Panc1 (cell line): ENCODE measurements at regions not wholly inside any gene's neighbourhood (a gene's known extent, or its start where the extent isn't known, plus 50 kb on each side); places are given as distances from the start of the nearest gene placed in this dataset.

ENCODE experiments used
- ATAC-seq: fragments of 200-7000 bp; cut with Tn5 transposase; 2 replicates; pipeline ENCODE4 v1.9.1; 2020; ENCODE audit warnings: mild to moderate bottlenecking, moderate library complexity
- BruUV-seq: library from RNA; stranded (reverse); fragments of 400-500 nt; replicated peaks from 2 replicates; lab custom pipeline; 2021; lab: Mats Ljungman, UMichigan
- CTCF ChIA-PET: fragments of 300-600 bp; sonication (Branson Sonifier 250); formaldehyde crosslinking; loops from one replicate; lab custom pipeline; 2022; ENCODE audit warnings: antibody characterized with exemption; lab: Charles Lee
- POLR2A ChIA-PET: fragments of 300-600 bp; sonication (Branson Sonifier 250); formaldehyde crosslinking; loops from one replicate; lab custom pipeline; 2022; ENCODE audit warnings: antibody characterized with exemption; lab: Charles Lee
- DNase-seq: peaks from one replicate; pipeline ENCODE4 v3.0.0-alpha.2; 2010; ENCODE audit warnings: low read depth, low spot score
- H3K27ac ChIP-seq: 2 replicates; pipeline ENCODE4 v1.5.1; 2011; ENCODE audit warnings: mild to moderate bottlenecking, low read length, inconsistent platforms
- H3K27me3 ChIP-seq: fragments of 200-500 bp; sonication (Bioruptor generic); 2 replicates; pipeline ENCODE4 v1.6.0; 2014; ENCODE audit warnings: low read length, inconsistent platforms; ENCODE audit not compliant: control insufficient read depth, insufficient read depth
- H3K36me3 ChIP-seq: fragments of 200-500 bp; sonication (Bioruptor generic); 2 replicates; pipeline ENCODE4 v1.5.1; 2014; ENCODE audit warnings: inconsistent platforms, mild to moderate bottlenecking, low read length, moderate library complexity; ENCODE audit not compliant: control insufficient read depth, insufficient read depth
- H3K4me1 ChIP-seq: 2 replicates; pipeline ENCODE4 v1.5.1; 2011; ENCODE audit warnings: inconsistent platforms, mild to moderate bottlenecking, low read length, moderate library complexity; ENCODE audit not compliant: control insufficient read depth, insufficient read depth
- H3K4me3 ChIP-seq, 2 experiments: 2 replicates each; pipeline ENCODE4 v1.5.1; 2011 to 2012; ENCODE audit warnings: low read depth in 2 of 2, low read length in 2 of 2, mild to moderate bottlenecking in 2 of 2, inconsistent platforms in 1 of 2, moderate library complexity in 1 of 2
- H3K9me3 ChIP-seq: fragments of 200-500 bp; sonication (Bioruptor generic); 2 replicates; pipeline ENCODE4 v1.5.1; 2014; ENCODE audit warnings: low read depth, mild to moderate bottlenecking, inconsistent platforms, low read length, moderate library complexity; ENCODE audit not compliant: control insufficient read depth, insufficient read depth
- CTCF ChIP-seq: fragments of 450-650 bp; IDR thresholded peaks from 2 replicates; pipeline ENCODE4 v1.5.1; 2017; ENCODE audit warnings: mild to moderate bottlenecking
- POLR2AphosphoS5 ChIP-seq: IDR thresholded peaks from 2 replicates; pipeline ENCODE4 v1.6.1; 2012; ENCODE audit warnings: mild to moderate bottlenecking, low read depth, low read length, moderate library complexity
- REST ChIP-seq, 2 experiments: IDR thresholded peaks; 2 replicates each; pipeline ENCODE4 v1.6.1; 2011 to 2012; ENCODE audit warnings: low read depth in 2 of 2, control low read depth in 1 of 2, low read length in 1 of 2, mild to moderate bottlenecking in 1 of 2, moderate library complexity in 1 of 2; ENCODE audit not compliant: insufficient read depth in 1 of 2
- SIN3A ChIP-seq: IDR thresholded peaks from 2 replicates; pipeline ENCODE4 v1.6.1; 2012; ENCODE audit warnings: low read depth, mild to moderate bottlenecking, low read length, moderate library complexity, borderline replicate concordance; ENCODE audit not compliant: insufficient read depth
- TCF7L2 ChIP-seq: IDR thresholded peaks from 2 replicates; pipeline ENCODE4 v1.6.1; 2011; ENCODE audit warnings: mild to moderate bottlenecking, low read depth, low read length, inconsistent platforms
- in situ Hi-C: cut with HindIII; loops from 2 replicates; pipeline ENCODE4 v1.10.0; 2016; ENCODE audit warnings: low sequenced_read_pairs, low pct_unique_long_range_greater_than_20kb
- intact Hi-C: fragments of 100-400 bp; cut with micrococcal nuclease; formaldehyde crosslinking; loops from one replicate; pipeline ENCODE4 v1.10.0; 2022; ENCODE audit not compliant: unreplicated experiment

DNA sequence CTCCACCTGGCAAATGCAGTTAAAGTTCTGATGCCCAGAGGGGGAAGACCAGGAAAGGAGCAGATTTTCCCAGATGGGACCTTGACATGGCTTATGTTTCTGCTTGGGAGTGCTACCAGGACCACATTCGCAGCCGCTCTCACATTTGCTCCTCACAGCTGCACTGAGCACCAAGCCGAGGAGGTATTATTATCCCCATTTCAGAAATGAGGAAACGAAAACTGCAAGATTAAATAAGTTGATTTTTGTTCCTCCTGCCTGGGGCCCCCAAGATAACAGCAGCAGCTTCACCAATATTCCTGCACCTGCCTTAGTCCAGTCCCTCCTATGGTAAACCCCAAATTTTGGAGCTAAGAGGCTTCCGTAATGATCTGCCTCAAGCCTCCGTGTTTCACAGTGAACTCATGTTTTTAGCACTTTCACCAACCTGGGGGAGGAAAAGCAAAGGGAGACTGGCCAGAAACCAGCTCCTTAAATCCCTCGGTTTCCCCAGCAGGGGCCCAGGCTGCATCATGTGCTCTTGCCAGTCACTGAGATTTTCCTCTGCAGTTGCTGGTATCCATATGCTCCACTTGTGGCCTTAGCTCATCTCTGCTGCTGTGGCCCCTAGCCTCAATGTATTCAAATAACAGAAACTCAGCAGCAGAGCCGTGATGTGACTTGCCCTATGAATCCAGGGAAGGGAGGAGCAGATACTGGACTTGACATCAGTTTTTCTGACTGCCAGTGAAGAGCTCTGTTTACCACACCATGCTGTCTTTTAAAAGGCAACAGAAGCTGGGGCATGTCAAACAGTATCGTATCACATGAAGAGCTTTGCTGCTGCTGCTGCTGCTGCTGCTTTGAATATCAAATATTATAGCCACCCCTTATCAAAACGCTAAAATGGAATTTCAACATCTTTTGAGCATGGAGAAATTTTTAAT is 95.5 kb upstream of the KLHL13 start:
- intact Hi-C loops (no loop called here), in situ Hi-C loops (no loop called here)
- Histone ChIP-seq H3K27ac (no peak overlapping the region), H3K4me1 (no peaks in the 10 kb centered on the region), H3K9me3 (no peaks in the 10 kb centered on the region), H3K27me3 (no peaks in the 10 kb centered on the region), H3K4me3 (no peak overlapping the region), H3K36me3 (no peaks in the 10 kb centered on the region)
- CTCF ChIA-PET: no interaction called here
- POLR2A ChIA-PET: no interaction called here
- ATAC-seq (no peak), DNase-seq (no peak)
- no peak for TF ChIP-seq TCF7L2
- no peak for TF ChIP-seq CTCF
- no peak for TF ChIP-seq SIN3A
- no peak for TF ChIP-seq REST (IDR thresholded peaks at IDR 0.05; ENCODE audit: insufficient read depth in 1 of 2, low read depth in 2 of 2, low read length in 1 of 2)
- no peak for TF ChIP-seq POLR2AphosphoS5
- no TSS peak for BruUV-seq

DNA sequence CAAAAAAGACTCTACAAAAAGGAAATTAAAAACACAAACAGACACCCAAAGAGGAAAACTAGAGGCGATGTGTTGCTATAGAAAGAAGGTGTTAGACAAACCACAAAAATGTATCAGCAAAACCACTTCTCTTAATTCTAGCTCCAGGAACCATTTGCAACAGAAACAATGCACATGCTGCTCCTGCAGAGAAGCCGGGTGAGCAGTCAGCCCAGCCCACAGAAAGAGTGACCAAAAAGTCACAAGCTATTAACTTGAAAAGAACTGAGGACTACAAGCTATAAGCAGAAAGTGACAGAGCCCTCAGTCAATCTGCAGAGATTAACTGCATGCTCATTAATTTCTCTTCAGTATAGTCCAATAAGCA is 96.2 kb upstream of the KLHL13 start:
- H3K27me3 ChIP-seq: no peaks in the 10 kb centered on the region
- no peak overlapping the region for H3K27ac ChIP-seq
- in situ Hi-C loops: no loop called here
- ATAC-seq (no peak), DNase-seq (no peak)
- H3K4me1 ChIP-seq: no peaks in the 10 kb centered on the region
- no peaks in the 10 kb centered on the region for H3K36me3 ChIP-seq
- H3K9me3 ChIP-seq: no peaks in the 10 kb centered on the region
- TF ChIP-seq SIN3A: no peak
- no peak for TF ChIP-seq TCF7L2
- TF ChIP-seq CTCF: no peak
- TF ChIP-seq REST (IDR thresholded peaks at IDR 0.05; ENCODE audit: insufficient read depth in 1 of 2, low read depth in 2 of 2, low read length in 1 of 2): no peak
- TF ChIP-seq POLR2AphosphoS5: no peak
- intact Hi-C loops: no loop called here
- BruUV-seq: no TSS peak
- POLR2A ChIA-PET: no interaction called here
- CTCF ChIA-PET: no interaction called here
- H3K4me3 ChIP-seq: no peak overlapping the region
